NCI-H128 (cell line): ENCODE measurements at regions not wholly inside any gene's neighbourhood (a gene's known extent, or its start where the extent isn't known, plus 50 kb on each side); places are given as distances from the start of the nearest gene placed in this dataset.
A peak's percentile ranks its signal among the peaks of the same experiment; 100 is the strongest.
"Not testable (repeated sequence)": the region's sequence is repeated elsewhere in the genome, so short reads cannot be mapped to it uniquely, and the experiment has no call there.

Experiments
- DNase-seq: peaks from one replicate; lab custom pipeline; 2025; ENCODE audit not compliant: unreplicated experiment; lab: John Stamatoyannopoulos, UW

GRCh38 chr18:59801576-59801975 lies 98.2 kb upstream of the PMAIP1 start:
- no peak for DNase-seq

GRCh38 chr18:59800897-59801296 lies 98.9 kb upstream of the PMAIP1 start:
- no peak for DNase-seq

- DNase-seq, result no peak
Observed at GRCh38 chr18:59799383-59800015, 100.3 kb upstream of the PMAIP1 start.

- no peak for DNase-seq
Observed at GRCh38 chr18:59795882-59796281, 98.7 kb upstream of the CCBE1 start.

GRCh38 chr18:59792353-59792752 lies 95.1 kb upstream of the CCBE1 start:
- no peak for DNase-seq

- DNase-seq, result not testable (repeated sequence)
Observed at GRCh38 chr18:59790346-59790936, 93.2 kb upstream of the CCBE1 start.

GRCh38 chr18:59788791-59789106 lies 91.5 kb upstream of the CCBE1 start:
- DNase-seq, result no peak

GRCh38 chr18:59787998-59788790 lies 91.0 kb upstream of the CCBE1 start:
- DNase-seq, result no peak

GRCh38 chr18:59784694-59785093 lies 87.5 kb upstream of the CCBE1 start:
- no peak for DNase-seq

GRCh38 chr18:59783138-59783537 lies 85.9 kb upstream of the CCBE1 start:
- peak; percentile 4 for DNase-seq

GRCh38 chr18:59779979-59780378 lies 82.8 kb upstream of the CCBE1 start:
- DNase-seq, result no peak

- DNase-seq, result no peak
Observed at GRCh38 chr18:59778434-59778833, 81.2 kb upstream of the CCBE1 start.

GRCh38 chr18:59777636-59778035 lies 80.4 kb upstream of the CCBE1 start:
- no peak for DNase-seq

GRCh38 chr18:59769129-59769865 lies 72.1 kb upstream of the CCBE1 start:
- no peak for DNase-seq

- DNase-seq, result no peak
Observed at GRCh38 chr18:59768409-59768808, 71.2 kb upstream of the CCBE1 start.

GRCh38 chr18:59767732-59768131 lies 70.5 kb upstream of the CCBE1 start:
- DNase-seq, result no peak

- no peak for DNase-seq
Observed at GRCh38 chr18:59765343-59765742, 68.1 kb upstream of the CCBE1 start.

GRCh38 chr18:59764281-59764680 lies 67.1 kb upstream of the CCBE1 start:
- DNase-seq, result no peak

- DNase-seq, result no peak
Observed at GRCh38 chr18:59763541-59764136, 66.4 kb upstream of the CCBE1 start.

- DNase-seq, result no peak
Observed at GRCh38 chr18:59760619-59761600, 63.7 kb upstream of the CCBE1 start.
